Prostate gland (tissue), 2 donors: ENCODE measurements at regions not wholly inside any gene's neighbourhood (a gene's known extent, or its start where the extent isn't known, plus 50 kb on each side); places are given as distances from the start of the nearest gene placed in this dataset.

Experiments
- CTCF ChIP-seq, 4 experiments: fragments of 200-600 bp in 2 of 4; fragments of 450-650 bp in 2 of 4; sonication (generic) in 2 of 4; IDR thresholded peaks; 1 replicate in 3 of 4; 2 replicates in 1 of 4; pipeline ENCODE4 v1.5.1; 2016 to 2019; ENCODE audit warnings: antibody characterized with exemption in 4 of 4, mild to moderate bottlenecking in 2 of 4, moderate library complexity in 2 of 4
- POLR2A ChIP-seq: fragments of 450-650 bp; IDR thresholded peaks from one replicate; pipeline ENCODE4 v1.6.1; 2016; ENCODE audit warnings: antibody characterized with exemption, mild to moderate bottlenecking
- POLR2AphosphoS5 ChIP-seq: sonication (generic); formaldehyde crosslinking; IDR thresholded peaks from one replicate; pipeline ENCODE4 v1.6.1; 2017; ENCODE audit warnings: antibody characterized with exemption

- no peak for TF ChIP-seq CTCF (IDR thresholded peaks at IDR 0.05)
- TF ChIP-seq POLR2A = no peak
- no peak for TF ChIP-seq POLR2AphosphoS5
Measured at GRCh38 chr2:8331068-8331467, 350.8 kb upstream of the ID2 start.
